Neuronal stem cell (in vitro differentiated cells): ENCODE measurements at regions not wholly inside any gene's neighbourhood (a gene's known extent, or its start where the extent isn't known, plus 50 kb on each side); places are given as distances from the start of the nearest gene placed in this dataset.

Experiments
- DNase-seq: peaks from one replicate; pipeline ENCODE4 v3.0.0-alpha.2; 2013; ENCODE audit warnings: low spot score
- H2AFZ ChIP-seq: one replicate; pipeline ENCODE4 v1.6.1; 2013; ENCODE audit warnings: mild to moderate bottlenecking, low read length, inconsistent platforms
- H2AK5ac ChIP-seq: 2 replicates; pipeline ENCODE4 v1.6.1; 2013; ENCODE audit warnings: low read depth, mild to moderate bottlenecking, inconsistent platforms, low read length, moderate library complexity, mixed read lengths
- H2BK120ac ChIP-seq: 2 replicates; pipeline ENCODE4 v1.6.1; 2013; ENCODE audit warnings: low read depth, mild to moderate bottlenecking, inconsistent platforms, low read length, moderate library complexity, mixed read lengths
- H2BK12ac ChIP-seq: one replicate; pipeline ENCODE4 v1.6.1; 2013; ENCODE audit warnings: low read length, inconsistent platforms
- H2BK15ac ChIP-seq: 2 replicates; pipeline ENCODE4 v1.6.1; 2013; ENCODE audit warnings: mild to moderate bottlenecking, low read length, inconsistent platforms, mixed read lengths
- H2BK5ac ChIP-seq: one replicate; pipeline ENCODE4 v1.6.1; 2013; ENCODE audit warnings: inconsistent platforms, mild to moderate bottlenecking, low read length, moderate library complexity
- H3K14ac ChIP-seq: one replicate; pipeline ENCODE4 v1.6.1; 2013; ENCODE audit warnings: low read length, inconsistent platforms
- H3K18ac ChIP-seq: 2 replicates; pipeline ENCODE4 v1.6.1; 2013; ENCODE audit warnings: low read length, inconsistent platforms
- H3K23ac ChIP-seq: 2 replicates; pipeline ENCODE4 v1.6.1; 2013; ENCODE audit warnings: low read depth, mild to moderate bottlenecking, mixed read lengths, low read length, inconsistent platforms; ENCODE audit not compliant: poor library complexity
- H3K27ac ChIP-seq: replicated peaks from 3 replicates; pipeline ENCODE4 v1.5.1; 2013; ENCODE audit warnings: low read length, inconsistent platforms
- H3K27me3 ChIP-seq, 3 experiments: 2 replicates each; pipeline ENCODE4 v1.6.1; 2013; ENCODE audit warnings: low read length in 3 of 3, mild to moderate bottlenecking in 2 of 3, inconsistent platforms in 1 of 3, low read depth in 1 of 3, mixed read lengths in 1 of 3, moderate library complexity in 1 of 3; ENCODE audit not compliant: control insufficient read depth in 3 of 3, insufficient read depth in 3 of 3
- H3K36me3 ChIP-seq, 2 donors: replicated peaks in 1 of 2; 2 replicates each; pipeline ENCODE4 v1.6.1; 2013; ENCODE audit warnings: low read length in 2 of 2; ENCODE audit not compliant: control insufficient read depth in 2 of 2, insufficient read depth in 2 of 2
- H3K4ac ChIP-seq: 2 replicates; pipeline ENCODE4 v1.6.1; 2013; ENCODE audit warnings: inconsistent platforms, mild to moderate bottlenecking, low read length, moderate library complexity
- H3K4me1 ChIP-seq, 2 donors: 1 replicate in 1 of 2; 2 replicates in 1 of 2; pipeline ENCODE4 v1.6.1; 2013; ENCODE audit warnings: low read length in 2 of 2, low read depth in 1 of 2; ENCODE audit not compliant: control insufficient read depth in 2 of 2, insufficient read depth in 1 of 2
- H3K4me2 ChIP-seq: one replicate; pipeline ENCODE4 v1.6.1; 2013; ENCODE audit warnings: mild to moderate bottlenecking, low read length, inconsistent platforms; ENCODE audit not compliant: insufficient read depth, poor library complexity, severe bottlenecking
- H3K4me3 ChIP-seq, 2 donors: 2 replicates each; pipeline ENCODE4 v1.5.1; 2013; ENCODE audit warnings: low read length in 2 of 2, mild to moderate bottlenecking in 2 of 2, inconsistent platforms in 1 of 2, moderate library complexity in 1 of 2
- H3K79me1 ChIP-seq: one replicate; pipeline ENCODE4 v1.6.1; 2013; ENCODE audit warnings: low read depth, mild to moderate bottlenecking, inconsistent platforms, low read length, moderate library complexity
- H3K9ac ChIP-seq: one replicate; pipeline ENCODE4 v1.6.1; 2013; ENCODE audit warnings: mild to moderate bottlenecking, low read depth, low read length, inconsistent platforms; ENCODE audit not compliant: poor library complexity
- H3K9me3 ChIP-seq, 2 donors: replicated peaks in 1 of 2; 2 replicates each; pipeline versions ENCODE3 to v1.6.1; 2013; ENCODE audit warnings: low read length in 2 of 2, mild to moderate bottlenecking in 2 of 2, inconsistent platforms in 1 of 2, low read depth in 1 of 2, mixed read lengths in 1 of 2, moderate library complexity in 1 of 2; ENCODE audit not compliant: control insufficient read depth in 2 of 2, insufficient read depth in 1 of 2
- H4K8ac ChIP-seq: one replicate; pipeline ENCODE4 v1.6.1; 2013; ENCODE audit warnings: low read depth, mild to moderate bottlenecking, inconsistent platforms, low read length, moderate library complexity
- H4K91ac ChIP-seq: one replicate; pipeline ENCODE4 v1.6.1; 2013; ENCODE audit warnings: low read length, low read depth, mild to moderate bottlenecking, inconsistent platforms; ENCODE audit not compliant: poor library complexity
- WGBS, 2 donors: extraction: QIAGEN DNeasy Blood & Tissue Kit; methylation state at CpG; one replicate each; pipeline ENCODE4 v1.1.7; 2013; ENCODE audit warnings: missing lambda C conversion rate in 2 of 2, mixed read lengths in 1 of 2; ENCODE audit not compliant: insufficient read length in 2 of 2, insufficient replicate concordance in 1 of 2; ENCODE audit errors: extremely low coverage in 2 of 2; 5-methylcytosine and 5-hydroxymethylcytosine counted together

DNA sequence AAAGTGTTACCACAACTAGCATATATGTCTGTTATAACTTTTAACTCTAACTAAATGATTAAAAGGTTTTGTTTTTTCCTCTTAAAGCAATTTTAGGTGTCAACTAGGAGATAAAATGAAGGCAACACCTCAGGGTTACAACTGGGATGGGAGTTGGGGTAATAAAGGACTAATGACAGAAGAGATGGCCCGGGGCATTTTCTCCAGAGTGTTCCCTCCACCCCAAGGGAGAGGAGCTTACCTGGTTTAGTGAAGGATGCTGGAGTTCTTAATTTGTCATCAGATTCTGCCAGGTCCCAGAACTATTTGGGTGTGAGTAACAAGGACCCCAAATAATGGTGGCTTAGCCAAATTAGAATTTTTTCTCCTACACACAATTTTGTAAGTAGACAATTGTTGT is 260.3 kb downstream of the CD109 start:
- DNase-seq = no peak
- no peak overlapping the region for H4K91ac ChIP-seq
- no peak overlapping the region for H3K27ac ChIP-seq
- WGBS, 2 donors = no CpG with 5 or more reads among the region's 1 CpG
- H4K8ac ChIP-seq = no peak overlapping the region
- no peak overlapping the region for H2BK15ac ChIP-seq
- H2BK5ac ChIP-seq = no peak overlapping the region
- no peaks in the 10 kb centered on the region for H3K4me1 ChIP-seq
- no peak overlapping the region for H3K23ac ChIP-seq
- no peak overlapping the region for H3K4ac ChIP-seq
- H3K27me3 ChIP-seq = no peaks in the 10 kb centered on the region
- H3K9ac ChIP-seq = no peak overlapping the region
- no peak overlapping the region for H3K4me3 ChIP-seq
- H3K79me1 ChIP-seq = no peaks in the 10 kb centered on the region
- H3K4me2 ChIP-seq = no peak overlapping the region
- no peak overlapping the region for H2AFZ ChIP-seq
- no peak overlapping the region for H2BK12ac ChIP-seq
- H2AK5ac ChIP-seq = no peak overlapping the region
- H3K18ac ChIP-seq = no peak overlapping the region
- no peak overlapping the region for H3K14ac ChIP-seq
- no peaks in the 10 kb centered on the region for H3K36me3 ChIP-seq
- H3K9me3 ChIP-seq = no peaks in the 10 kb centered on the region
- no peak overlapping the region for H2BK120ac ChIP-seq

DNA sequence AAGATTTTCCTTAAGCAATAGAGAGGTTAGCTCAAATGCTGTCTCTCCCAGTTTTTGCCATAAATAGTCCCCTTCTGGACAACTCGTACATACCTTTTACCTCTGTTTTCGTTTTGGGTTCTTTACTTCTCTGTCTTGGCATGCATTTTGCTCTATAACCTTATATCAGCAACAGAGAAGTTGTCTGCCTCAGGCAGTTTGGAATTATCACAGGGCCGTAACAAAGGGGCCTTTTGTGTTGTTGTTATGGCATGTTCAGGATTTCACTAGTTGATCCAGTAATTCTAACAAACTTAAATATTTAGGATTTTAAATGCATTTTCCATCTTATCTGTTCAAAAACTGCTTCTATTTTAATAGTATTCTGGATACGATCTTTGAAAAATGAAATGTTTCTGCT is 259.8 kb downstream of the CD109 start:
- Histone ChIP-seq H3K36me3 (no peaks in the 10 kb centered on the region), H4K8ac (no peak overlapping the region), H3K4me1 (no peaks in the 10 kb centered on the region), H2BK12ac (no peak overlapping the region), H2BK120ac (no peak overlapping the region), H3K79me1 (no peaks in the 10 kb centered on the region), H3K9ac (no peak overlapping the region), H4K91ac (no peak overlapping the region), H3K9me3 (no peaks in the 10 kb centered on the region), H3K4ac (no peak overlapping the region), H3K4me2 (no peak overlapping the region), H3K27ac (no peak overlapping the region), H2AFZ (no peak overlapping the region), H3K4me3 (no peak overlapping the region), H2BK15ac (no peak overlapping the region), H3K23ac (no peak overlapping the region), H2BK5ac (no peak overlapping the region), H3K18ac (no peak overlapping the region), H2AK5ac (no peak overlapping the region), H3K14ac (no peak overlapping the region), H3K27me3 (no peaks in the 10 kb centered on the region)
- WGBS, 2 donors = no CpG with 5 or more reads among the region's 4 CpGs
- DNase-seq = no peak

DNA sequence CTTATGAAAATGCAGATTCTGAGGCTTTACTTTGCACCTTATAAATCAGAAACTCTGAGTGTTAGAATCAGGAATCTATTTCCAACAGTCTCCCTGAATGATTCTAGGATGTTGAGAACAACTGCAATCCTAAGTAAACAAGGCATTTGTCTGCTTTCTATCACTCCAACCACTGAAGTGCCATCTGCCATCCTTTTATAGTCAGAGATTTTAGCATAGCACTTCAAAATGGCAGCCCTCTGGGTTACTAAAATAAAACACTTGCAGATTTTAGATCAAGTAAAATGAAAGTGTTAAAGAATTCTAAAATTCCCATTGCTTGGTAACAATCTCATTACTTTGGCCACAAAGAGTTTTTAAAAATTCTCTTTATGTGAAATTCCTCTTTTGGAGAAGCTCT is 258.9 kb downstream of the CD109 start:
- no peak overlapping the region for H2AK5ac ChIP-seq
- no peaks in the 10 kb centered on the region for H3K4me1 ChIP-seq
- no peak overlapping the region for H3K9ac ChIP-seq
- no peak overlapping the region for H3K4ac ChIP-seq
- no peaks in the 10 kb centered on the region for H3K9me3 ChIP-seq
- no peak overlapping the region for H2AFZ ChIP-seq
- no peaks in the 10 kb centered on the region for H3K36me3 ChIP-seq
- H3K18ac ChIP-seq = no peak overlapping the region
- DNase-seq = no peak
- no peak overlapping the region for H3K4me2 ChIP-seq
- no peak overlapping the region for H2BK5ac ChIP-seq
- no peaks in the 10 kb centered on the region for H3K27me3 ChIP-seq
- H2BK120ac ChIP-seq = no peak overlapping the region
- H3K27ac ChIP-seq = no peak overlapping the region
- H4K91ac ChIP-seq = no peak overlapping the region
- no peak overlapping the region for H3K23ac ChIP-seq
- H3K4me3 ChIP-seq = no peak overlapping the region
- H4K8ac ChIP-seq = no peak overlapping the region
- H3K79me1 ChIP-seq = no peaks in the 10 kb centered on the region
- H2BK12ac ChIP-seq = no peak overlapping the region
- H2BK15ac ChIP-seq = no peak overlapping the region
- H3K14ac ChIP-seq = no peak overlapping the region

DNA sequence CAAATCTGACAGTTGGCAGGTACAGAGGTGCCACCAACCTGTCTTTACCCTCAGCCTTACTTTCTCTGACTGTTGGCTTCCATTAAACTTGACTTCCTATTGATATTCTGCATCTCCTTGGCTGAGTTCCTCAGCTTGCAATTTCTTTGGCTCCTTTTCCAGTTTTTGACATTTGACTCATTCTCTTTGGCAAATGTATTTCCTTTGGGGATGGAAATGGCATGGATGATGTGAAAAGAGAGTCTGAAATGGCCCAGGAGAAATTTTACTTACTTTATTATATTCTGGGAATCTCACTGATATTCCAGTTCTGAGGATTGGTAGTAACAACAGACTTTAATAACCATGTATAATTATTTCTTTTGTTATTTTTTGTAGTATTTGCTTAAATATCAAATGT is 255.2 kb downstream of the CD109 start:
- H2BK120ac ChIP-seq = no peak overlapping the region
- no peak overlapping the region for H2AFZ ChIP-seq
- no peak overlapping the region for H4K91ac ChIP-seq
- H3K4ac ChIP-seq = no peak overlapping the region
- H4K8ac ChIP-seq = no peak overlapping the region
- no peak overlapping the region for H2BK5ac ChIP-seq
- H3K23ac ChIP-seq = no peak overlapping the region
- no peaks in the 10 kb centered on the region for H3K9me3 ChIP-seq
- no peak overlapping the region for H3K4me3 ChIP-seq
- no peaks in the 10 kb centered on the region for H3K4me1 ChIP-seq
- H3K79me1 ChIP-seq = no peaks in the 10 kb centered on the region
- H3K27ac ChIP-seq = no peak overlapping the region
- no peak overlapping the region for H3K14ac ChIP-seq
- no peak for DNase-seq
- no peak overlapping the region for H2BK12ac ChIP-seq
- H2BK15ac ChIP-seq = no peak overlapping the region
- H3K18ac ChIP-seq = no peak overlapping the region
- H3K4me2 ChIP-seq = no peak overlapping the region
- no peaks in the 10 kb centered on the region for H3K36me3 ChIP-seq
- H3K9ac ChIP-seq = no peak overlapping the region
- H2AK5ac ChIP-seq = no peak overlapping the region
- no peaks in the 10 kb centered on the region for H3K27me3 ChIP-seq
